NCI-H510A treated with DMSO at 0.1 percent for 48 hours (cell line): ENCODE measurements at regions not wholly inside any gene's neighbourhood (a gene's known extent, or its start where the extent isn't known, plus 50 kb on each side); places are given as distances from the start of the nearest gene placed in this dataset.

ENCODE experiments used
- DNase-seq: peaks from one replicate; lab custom pipeline; 2025; lab: John Stamatoyannopoulos, UW

GRCh38 chr15:77821188-77821958 lies 188.7 kb upstream of the LINGO1 start:
- peak; percentile 46 for DNase-seq

GRCh38 chr15:77819851-77820728 lies 187.4 kb upstream of the LINGO1 start:
- no peak for DNase-seq

DNA sequence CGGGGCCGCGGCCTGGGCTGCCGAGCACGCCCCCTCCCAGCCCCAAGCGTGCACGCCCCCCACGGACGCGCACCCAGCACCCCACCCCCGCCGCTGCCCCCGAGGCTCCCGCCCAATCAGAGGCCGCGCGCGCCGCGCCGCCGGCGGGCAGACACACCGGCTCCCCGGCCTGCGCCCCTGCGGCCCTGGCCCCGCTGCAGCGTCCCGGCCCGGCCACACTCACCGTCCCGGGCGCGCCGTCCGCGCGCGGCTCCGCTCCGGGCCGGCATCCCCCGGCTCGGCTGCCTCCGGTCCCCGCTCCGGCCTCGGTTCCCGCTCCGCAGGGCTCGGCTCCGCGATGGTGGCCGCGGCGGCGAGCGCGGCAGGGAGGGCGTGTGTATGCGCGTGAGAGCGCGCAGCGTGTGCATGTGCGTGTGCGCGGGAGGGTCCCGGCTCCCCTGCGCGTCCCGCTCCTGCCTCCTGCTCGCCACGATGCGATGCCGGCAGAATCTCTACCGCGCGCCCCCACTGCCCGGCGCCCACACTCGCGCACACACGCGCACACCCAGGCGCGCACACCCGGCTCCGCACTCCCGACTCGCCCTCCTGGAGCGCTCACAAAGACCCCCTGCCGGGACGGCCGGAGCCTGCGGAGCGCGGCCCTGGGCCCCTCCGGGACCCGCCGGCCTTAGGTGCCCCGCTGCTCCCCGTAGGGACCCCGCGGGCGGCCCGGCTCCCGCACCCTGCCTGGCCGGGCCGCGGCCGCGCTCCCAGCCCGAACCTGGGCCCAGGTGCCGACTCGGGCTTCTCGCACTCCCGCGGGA lies 186.5 kb upstream of the LINGO1 start:
- no peak for DNase-seq

GRCh38 chr15:77818484-77819047 lies 185.9 kb upstream of the LINGO1 start:
- DNase-seq: no peak

DNA sequence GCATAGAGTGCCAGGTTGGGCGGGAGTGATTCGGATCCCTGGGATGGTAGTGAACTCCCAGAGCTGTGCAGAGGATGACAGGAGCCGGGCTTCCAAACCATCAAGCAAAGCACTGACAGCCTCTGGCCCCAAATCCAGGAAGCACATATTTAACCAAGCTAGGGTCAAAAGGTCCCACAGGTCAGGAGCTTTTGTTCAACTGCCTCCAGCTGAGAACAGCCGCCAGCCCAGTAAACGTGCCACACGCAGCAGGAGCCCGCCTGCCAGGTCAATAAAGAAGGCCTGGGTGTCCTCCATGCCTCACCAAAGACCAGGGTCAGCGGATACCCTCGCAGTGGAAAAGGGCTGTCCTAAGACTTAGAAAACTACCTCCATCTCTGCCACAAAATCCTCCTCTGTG lies 184.7 kb upstream of the LINGO1 start:
- no peak for DNase-seq

DNA sequence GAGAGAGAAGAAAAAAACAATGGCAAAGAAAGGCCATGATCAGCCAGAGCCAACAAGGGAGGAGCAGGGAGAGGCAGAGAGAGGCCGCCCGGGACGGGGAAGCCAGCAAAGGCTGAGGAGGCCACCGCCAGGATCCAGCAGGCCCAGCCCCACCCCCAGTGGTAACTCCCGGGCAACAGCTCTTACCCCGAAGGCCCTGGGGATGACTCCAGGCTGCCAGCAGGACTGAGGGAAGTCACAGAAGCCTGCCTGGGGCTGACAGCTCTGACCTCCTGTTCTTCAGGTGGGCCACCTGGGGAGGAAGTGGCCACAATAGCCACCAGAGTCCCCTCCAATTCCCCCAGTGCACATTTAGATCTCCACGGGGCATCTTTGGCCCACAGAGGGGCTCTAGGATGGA lies 184.3 kb upstream of the LINGO1 start:
- DNase-seq: no peak

DNA sequence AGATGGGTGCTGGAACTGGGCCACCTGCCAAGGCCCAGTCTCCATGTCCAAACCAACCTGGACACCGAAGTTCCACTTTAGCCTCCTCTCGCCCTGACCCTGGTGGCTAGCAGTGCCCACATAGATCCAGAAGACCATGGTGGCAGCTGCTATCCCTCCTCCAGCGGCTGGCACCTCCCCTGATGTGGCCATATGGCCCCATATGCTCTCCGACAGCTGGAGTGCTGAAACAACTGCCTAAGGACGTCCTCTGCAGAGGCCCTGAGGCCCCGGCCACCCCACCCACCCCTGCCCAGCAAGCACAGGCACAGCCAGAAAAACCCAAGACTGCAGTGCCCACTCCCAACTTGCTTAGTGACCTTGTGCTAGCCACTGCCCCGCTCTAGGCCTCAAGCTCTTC lies 182.3 kb upstream of the LINGO1 start:
- no peak for DNase-seq

- DNase-seq: no peak
These were observed 180.0 kb upstream of the LINGO1 start for GRCh38 chr15:77812664-77813063.

- no peak for DNase-seq
These were observed 178.6 kb upstream of the LINGO1 start for GRCh38 chr15:77811270-77811669.

- DNase-seq: no peak
These were observed 177.4 kb upstream of the LINGO1 start for GRCh38 chr15:77810130-77810571.

GRCh38 chr15:77808581-77809177 lies 176.0 kb upstream of the LINGO1 start:
- no peak for DNase-seq

DNA sequence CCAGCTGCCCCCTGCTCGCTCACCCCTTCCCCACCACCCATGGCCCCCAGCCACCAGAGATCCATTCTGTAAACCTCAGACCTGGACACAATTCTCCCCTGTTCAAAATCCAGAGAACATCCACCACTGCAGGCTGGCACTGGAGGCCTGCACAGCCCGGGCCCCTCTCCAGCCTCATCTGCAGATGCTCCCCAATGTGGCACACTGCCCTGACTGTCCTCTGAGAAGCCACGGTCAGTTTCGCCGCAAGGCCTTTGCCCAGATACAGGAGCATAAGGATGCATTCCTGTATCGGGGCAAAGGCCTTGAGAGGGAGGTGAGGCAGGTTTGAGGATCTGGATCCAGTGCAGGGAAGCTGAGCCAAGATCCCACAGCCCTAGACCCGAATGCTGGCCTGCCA lies 175.4 kb upstream of the LINGO1 start:
- DNase-seq: no peak

DNA sequence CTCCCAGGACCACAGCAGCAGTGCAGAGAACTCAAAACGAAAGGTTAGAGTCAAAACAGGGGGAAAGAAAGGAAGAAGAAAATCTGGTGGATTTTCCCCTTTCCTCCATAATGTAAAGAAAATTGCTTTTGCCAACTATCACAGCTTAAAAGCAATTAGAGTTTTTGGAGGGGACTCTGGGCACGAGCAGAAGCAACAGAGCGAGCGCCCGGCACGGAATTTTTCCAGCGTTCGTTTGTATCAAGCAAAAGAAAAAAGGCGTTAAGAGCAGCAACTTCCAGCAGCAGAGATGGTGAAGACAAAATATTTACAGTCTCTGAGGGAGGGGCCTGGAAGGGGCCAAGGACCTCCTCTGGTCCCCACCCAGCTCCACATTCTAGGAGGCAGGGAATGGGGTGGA lies 174.9 kb upstream of the LINGO1 start:
- no peak for DNase-seq

DNA sequence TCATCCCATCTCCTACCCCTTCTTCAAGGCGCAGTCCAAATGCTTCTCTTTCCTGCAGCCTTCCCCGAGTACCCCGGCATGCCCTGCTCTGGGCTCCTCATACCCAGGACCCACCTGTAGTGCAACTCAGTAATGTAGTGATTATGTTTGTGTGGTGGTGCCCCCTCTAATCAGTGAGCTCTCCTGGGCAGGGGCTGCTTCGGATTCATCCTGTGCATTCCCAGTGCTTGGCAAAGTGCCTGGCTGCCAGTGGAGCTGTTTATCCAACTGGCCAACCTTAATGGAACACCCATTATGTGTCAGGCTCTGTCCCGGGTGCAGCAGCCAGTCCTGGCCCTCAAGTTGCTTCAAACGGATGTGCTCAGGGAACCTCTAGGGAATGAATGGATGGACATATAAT lies 174.4 kb upstream of the LINGO1 start:
- no peak for DNase-seq

- no peak for DNase-seq
These were observed 171.5 kb upstream of the LINGO1 start for GRCh38 chr15:77804210-77804609.

DNA sequence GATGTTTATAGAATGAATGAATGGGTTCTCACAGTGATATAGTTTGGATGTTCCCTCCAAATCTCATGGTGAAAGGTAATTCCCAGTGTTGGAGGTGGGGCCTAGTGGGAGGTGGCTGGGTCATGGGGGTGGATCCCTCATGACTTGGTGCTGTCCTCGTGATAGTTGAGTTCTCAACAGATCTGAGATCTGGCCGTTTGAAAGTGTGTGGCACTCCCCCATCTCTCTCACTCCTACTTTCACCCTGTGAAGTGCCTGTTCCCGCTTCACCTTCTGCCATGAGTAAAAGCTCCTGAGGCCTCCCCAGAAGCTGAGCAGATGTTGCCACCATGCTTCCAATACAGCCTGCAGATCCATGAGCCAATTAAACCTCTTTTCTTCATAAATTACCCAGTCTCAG lies 170.8 kb upstream of the LINGO1 start:
- DNase-seq: no peak

DNA sequence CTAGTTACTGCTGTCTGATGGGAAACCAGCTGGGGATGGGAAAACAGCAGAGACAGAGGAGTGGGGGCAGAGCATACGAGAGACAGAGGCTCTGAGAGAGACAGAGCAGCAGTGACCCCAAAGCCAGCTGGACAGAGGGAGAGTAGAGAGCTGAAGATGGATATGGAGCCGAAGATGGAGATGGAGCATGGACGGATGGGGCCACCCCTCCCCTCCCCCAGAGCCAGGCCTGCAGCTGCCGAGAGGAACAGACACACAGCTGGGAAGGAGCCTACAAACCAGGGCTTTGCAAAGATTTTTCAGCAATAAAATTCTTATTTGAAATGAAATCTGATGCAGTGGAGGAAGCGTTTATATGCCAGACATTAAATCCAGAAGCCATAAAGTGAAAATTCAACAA lies 167.6 kb upstream of the LINGO1 start:
- no peak for DNase-seq

DNA sequence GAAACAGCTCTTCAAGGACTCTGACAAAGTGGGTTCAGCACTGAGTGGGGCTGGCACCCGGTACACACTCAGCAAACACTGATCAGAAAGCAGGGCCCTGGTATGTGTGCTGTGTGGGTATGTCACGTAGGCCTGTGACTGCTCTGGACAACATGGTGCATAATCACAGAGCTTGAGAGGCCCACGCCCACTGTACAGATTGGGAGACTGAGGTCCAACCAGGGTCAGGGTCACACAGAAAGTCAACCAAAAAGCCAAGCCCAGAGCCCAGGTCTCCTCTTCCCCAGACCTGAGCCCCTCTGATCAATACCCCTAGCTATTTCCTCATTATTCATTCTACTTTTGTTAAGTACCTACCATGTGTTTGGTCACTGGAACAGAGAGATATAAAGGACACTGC lies 166.1 kb upstream of the LINGO1 start:
- DNase-seq: no peak

- DNase-seq: no peak
These were observed 165.6 kb upstream of the LINGO1 start for GRCh38 chr15:77798151-77798835.

GRCh38 chr15:77797270-77797669 lies 164.6 kb upstream of the LINGO1 start:
- no peak for DNase-seq
